Ishikawa (cell line): ENCODE measurements at regions not wholly inside any gene's neighbourhood (a gene's known extent, or its start where the extent isn't known, plus 50 kb on each side); places are given as distances from the start of the nearest gene placed in this dataset.

ENCODE experiments used
- CEBPB ChIP-seq: IDR thresholded peaks from 2 replicates; pipeline ENCODE4 v1.6.1; 2012
- CREB1 ChIP-seq: IDR thresholded peaks from 2 replicates; pipeline ENCODE4 v1.6.1; 2012; ENCODE audit warnings: low read depth
- EGR1 ChIP-seq: IDR thresholded peaks from 2 replicates; pipeline ENCODE4 v1.6.1; 2012
- EP300 ChIP-seq: IDR thresholded peaks from 2 replicates; pipeline ENCODE4 v1.6.1; 2012; ENCODE audit warnings: borderline replicate concordance
- FOXM1 ChIP-seq: IDR thresholded peaks from 2 replicates; pipeline ENCODE4 v1.6.1; 2012; ENCODE audit warnings: low read depth, borderline replicate concordance
- NFIC ChIP-seq: IDR thresholded peaks from 2 replicates; pipeline ENCODE4 v1.6.1; 2012
- RAD21 ChIP-seq: IDR thresholded peaks from 2 replicates; pipeline ENCODE4 v1.6.1; 2012; ENCODE audit warnings: low read depth
- TAF1 ChIP-seq: IDR thresholded peaks from 2 replicates; pipeline ENCODE4 v1.6.1; 2012; ENCODE audit warnings: low read depth, mild to moderate bottlenecking
- TCF12 ChIP-seq: IDR thresholded peaks from 2 replicates; pipeline ENCODE4 v1.6.1; 2012; ENCODE audit warnings: low read depth
- TEAD4 ChIP-seq: IDR thresholded peaks from 2 replicates; pipeline ENCODE4 v1.6.1; 2012
- USF1 ChIP-seq: IDR thresholded peaks from 2 replicates; pipeline ENCODE4 v1.6.1; 2012
- YY1 ChIP-seq: IDR thresholded peaks from 2 replicates; pipeline ENCODE4 v1.6.1; 2012; ENCODE audit warnings: low read depth
- ZBTB7A ChIP-seq: IDR thresholded peaks from 2 replicates; pipeline ENCODE4 v1.6.1; 2012; ENCODE audit warnings: low read depth
- TF ChIP-seq, protein P1 (sequence below): IDR thresholded peaks from 2 replicates; pipeline ENCODE4 v1.6.1; 2012
- TF ChIP-seq, protein P2 (sequence below): IDR thresholded peaks from 2 replicates; pipeline ENCODE4 v1.6.1; 2012; ENCODE audit warnings: low read depth, mild to moderate bottlenecking

GRCh38 chr3:189058071-189058470 lies 113.7 kb upstream of the TPRG1 start:
- TF ChIP-seq EGR1: no peak
- no peak for TF ChIP-seq TCF12
- TF ChIP-seq ZBTB7A: no peak
- TF ChIP-seq CREB1: no peak
- TF ChIP-seq, protein P1, sequence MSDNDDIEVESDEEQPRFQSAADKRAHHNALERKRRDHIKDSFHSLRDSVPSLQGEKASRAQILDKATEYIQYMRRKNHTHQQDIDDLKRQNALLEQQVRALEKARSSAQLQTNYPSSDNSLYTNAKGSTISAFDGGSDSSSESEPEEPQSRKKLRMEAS: no peak
- TF ChIP-seq EP300: no peak
- TF ChIP-seq CEBPB: no peak
- no peak for TF ChIP-seq TAF1
- TF ChIP-seq YY1: no peak
- TF ChIP-seq, protein P2, sequence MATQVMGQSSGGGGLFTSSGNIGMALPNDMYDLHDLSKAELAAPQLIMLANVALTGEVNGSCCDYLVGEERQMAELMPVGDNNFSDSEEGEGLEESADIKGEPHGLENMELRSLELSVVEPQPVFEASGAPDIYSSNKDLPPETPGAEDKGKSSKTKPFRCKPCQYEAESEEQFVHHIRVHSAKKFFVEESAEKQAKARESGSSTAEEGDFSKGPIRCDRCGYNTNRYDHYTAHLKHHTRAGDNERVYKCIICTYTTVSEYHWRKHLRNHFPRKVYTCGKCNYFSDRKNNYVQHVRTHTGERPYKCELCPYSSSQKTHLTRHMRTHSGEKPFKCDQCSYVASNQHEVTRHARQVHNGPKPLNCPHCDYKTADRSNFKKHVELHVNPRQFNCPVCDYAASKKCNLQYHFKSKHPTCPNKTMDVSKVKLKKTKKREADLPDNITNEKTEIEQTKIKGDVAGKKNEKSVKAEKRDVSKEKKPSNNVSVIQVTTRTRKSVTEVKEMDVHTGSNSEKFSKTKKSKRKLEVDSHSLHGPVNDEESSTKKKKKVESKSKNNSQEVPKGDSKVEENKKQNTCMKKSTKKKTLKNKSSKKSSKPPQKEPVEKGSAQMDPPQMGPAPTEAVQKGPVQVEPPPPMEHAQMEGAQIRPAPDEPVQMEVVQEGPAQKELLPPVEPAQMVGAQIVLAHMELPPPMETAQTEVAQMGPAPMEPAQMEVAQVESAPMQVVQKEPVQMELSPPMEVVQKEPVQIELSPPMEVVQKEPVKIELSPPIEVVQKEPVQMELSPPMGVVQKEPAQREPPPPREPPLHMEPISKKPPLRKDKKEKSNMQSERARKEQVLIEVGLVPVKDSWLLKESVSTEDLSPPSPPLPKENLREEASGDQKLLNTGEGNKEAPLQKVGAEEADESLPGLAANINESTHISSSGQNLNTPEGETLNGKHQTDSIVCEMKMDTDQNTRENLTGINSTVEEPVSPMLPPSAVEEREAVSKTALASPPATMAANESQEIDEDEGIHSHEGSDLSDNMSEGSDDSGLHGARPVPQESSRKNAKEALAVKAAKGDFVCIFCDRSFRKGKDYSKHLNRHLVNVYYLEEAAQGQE: no peak
- TF ChIP-seq FOXM1: no peak
- no peak for TF ChIP-seq NFIC
- no peak for TF ChIP-seq TEAD4
- no peak for TF ChIP-seq RAD21
- no peak for TF ChIP-seq USF1

GRCh38 chr3:189070965-189071364 lies 100.8 kb upstream of the TPRG1 start:
- no peak for TF ChIP-seq ZBTB7A
- TF ChIP-seq RAD21: no peak
- TF ChIP-seq EP300: no peak

DNA sequence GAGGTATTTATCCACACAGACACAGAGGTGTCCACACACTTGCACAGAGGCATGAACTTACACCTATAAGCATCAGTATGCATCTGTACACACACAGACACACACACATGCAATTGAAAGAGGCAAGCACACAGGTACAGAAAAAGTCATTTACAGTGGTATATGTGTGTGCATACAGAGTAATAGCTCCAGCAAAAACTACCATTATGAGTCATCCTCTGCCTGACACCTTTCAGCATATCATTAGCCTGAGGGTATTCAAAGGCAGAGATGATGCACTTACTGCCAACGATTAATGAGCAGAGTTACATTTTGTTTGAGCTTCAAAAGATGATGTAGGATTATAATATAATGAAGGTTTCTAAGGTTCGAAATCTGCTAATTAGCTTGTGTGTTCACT lies 100.3 kb upstream of the TPRG1 start:
- TF ChIP-seq TEAD4 (no peak), YY1 (no peak), TCF12 (no peak), RAD21 (no peak), CEBPB (no peak), EP300 (no peak), NFIC (no peak), CREB1 (no peak), EGR1 (no peak), TAF1 (no peak), USF1 (no peak), ZBTB7A (no peak), FOXM1 (no peak)
- TF ChIP-seq, protein P2: no peak
- TF ChIP-seq, protein P1: no peak

- TF ChIP-seq EGR1 (no peak), TAF1 (no peak), USF1 (no peak), CREB1 (no peak), NFIC (no peak), TEAD4 (no peak), TCF12 (no peak), FOXM1 (no peak), YY1 (no peak), EP300 (no peak), CEBPB (no peak), RAD21 (no peak), ZBTB7A (no peak)
- TF ChIP-seq, protein P1: no peak
- TF ChIP-seq, protein P2: no peak
These were observed 95.3 kb upstream of the TPRG1 start for GRCh38 chr3:189076449-189076848.
